Putamen (tissue), 1 donor: ENCODE measurements at regions not wholly inside any gene's neighbourhood (a gene's known extent, or its start where the extent isn't known, plus 50 kb on each side); places are given as distances from the start of the nearest gene placed in this dataset.
"Not testable (repeated sequence)": the region's sequence is repeated elsewhere in the genome, so short reads cannot be mapped to it uniquely, and the experiment has no call there.

Experiments
- DNase-seq: peaks from one replicate; pipeline ENCODE4 v3.0.0-alpha.2; 2016; ENCODE audit warnings: low spot score

DNA sequence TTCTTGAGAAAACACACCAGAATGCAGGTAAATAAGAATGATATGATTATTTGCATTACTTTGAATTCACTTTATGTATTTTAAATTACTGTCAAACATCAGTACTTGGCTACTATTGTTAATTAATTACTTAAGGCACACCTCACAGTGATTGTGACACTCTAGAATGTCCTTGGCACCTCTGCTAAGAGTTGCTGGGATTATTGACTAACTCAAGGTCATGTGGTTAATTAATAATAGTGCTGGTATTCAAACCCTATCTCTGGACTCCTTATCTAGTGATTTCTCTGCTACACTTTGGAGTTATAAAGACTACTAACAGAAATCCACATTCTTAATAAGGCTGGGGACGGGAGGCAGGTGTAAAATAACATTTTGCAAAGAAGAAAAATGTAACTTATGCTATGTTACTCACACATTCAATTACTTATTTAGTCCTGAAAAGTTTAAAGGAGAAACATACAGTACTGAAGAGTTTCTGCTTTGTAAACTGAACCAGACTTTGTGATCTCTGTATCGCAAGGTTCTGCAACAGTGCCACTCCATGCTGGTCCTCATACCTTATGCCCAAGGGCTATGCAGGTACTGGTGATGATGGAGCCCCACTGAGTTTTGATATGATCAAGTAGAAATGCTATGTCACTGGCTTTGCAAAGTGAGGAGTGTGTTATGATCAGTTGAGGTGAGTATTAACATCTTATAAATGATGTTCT, 242.7 kb downstream of the MID1IP1 start:
- DNase-seq = no peak

DNA sequence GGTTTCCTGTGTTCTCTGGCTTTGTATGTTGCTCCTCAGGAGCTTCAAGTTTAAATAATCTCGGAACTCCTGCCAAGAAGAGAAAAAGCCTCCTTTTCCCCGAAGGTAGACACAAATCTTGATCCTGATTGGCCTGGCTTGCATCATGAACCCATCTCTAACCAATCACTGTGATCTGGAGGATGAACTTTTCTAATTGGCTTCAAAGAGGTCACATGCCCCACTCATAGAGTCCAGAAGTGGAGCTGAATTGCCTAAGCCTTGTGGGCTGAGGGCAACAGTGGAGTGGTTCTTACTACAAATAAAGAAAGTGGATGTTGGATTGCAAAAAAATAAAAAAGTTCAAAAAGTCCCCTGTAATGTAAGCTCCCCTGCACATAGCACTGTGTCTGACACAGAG, 245.9 kb downstream of the MID1IP1 start:
- DNase-seq = no peak

- DNase-seq = no peak
Observed at GRCh38 chrX:39049975-39050374, 248.7 kb downstream of the MID1IP1 start.

- no peak for DNase-seq
Observed at GRCh38 chrX:39050427-39050826, 249.2 kb downstream of the MID1IP1 start.

DNA sequence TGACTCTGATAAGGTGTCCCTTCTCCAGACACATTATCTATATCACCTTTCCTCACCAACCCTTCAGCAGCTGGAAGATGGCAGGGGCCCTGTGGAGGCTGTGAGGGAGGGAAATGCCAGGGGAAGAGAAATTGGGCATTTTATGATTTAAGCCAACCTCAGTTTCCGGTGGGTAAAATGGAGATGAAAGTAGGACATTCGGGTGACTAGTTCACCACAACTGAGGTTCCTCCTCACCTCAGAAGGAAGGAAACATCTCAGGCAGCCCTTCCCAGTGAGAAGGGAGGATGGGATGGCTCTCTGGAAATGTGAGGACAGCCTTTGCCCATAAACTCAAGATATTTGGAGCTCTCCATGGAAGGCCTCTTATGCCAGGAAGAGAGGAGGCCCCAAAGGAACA, 251.5 kb downstream of the MID1IP1 start:
- no peak for DNase-seq

- no peak for DNase-seq
Observed at GRCh38 chrX:39058724-39059123, 257.5 kb downstream of the MID1IP1 start.

DNA sequence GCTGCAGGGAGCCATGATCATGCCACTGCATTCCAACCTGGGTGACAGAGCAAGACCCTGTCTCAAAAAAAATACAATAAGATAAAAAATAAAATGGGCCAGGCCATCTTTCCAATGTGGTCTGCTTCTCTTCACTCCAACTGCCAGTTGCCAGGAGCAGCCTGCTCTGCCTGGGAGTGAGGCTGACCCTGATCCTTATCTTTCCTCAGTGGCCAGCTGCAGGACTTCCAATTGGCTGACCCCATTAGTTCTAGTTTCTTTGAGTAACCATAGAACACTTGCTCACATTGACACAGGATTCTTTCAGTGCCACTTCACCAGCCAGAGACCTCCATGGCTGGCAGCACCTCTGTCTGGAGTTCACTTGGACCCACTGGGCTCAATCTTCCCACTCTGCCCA, 258.6 kb downstream of the MID1IP1 start:
- no peak for DNase-seq

GRCh38 chrX:39063037-39063436, 261.8 kb downstream of the MID1IP1 start:
- no peak for DNase-seq

- DNase-seq = no peak
Observed at GRCh38 chrX:39063702-39064101, 262.4 kb downstream of the MID1IP1 start.

GRCh38 chrX:39065051-39065871, 264.0 kb downstream of the MID1IP1 start:
- peak; percentile 27 for DNase-seq

DNA sequence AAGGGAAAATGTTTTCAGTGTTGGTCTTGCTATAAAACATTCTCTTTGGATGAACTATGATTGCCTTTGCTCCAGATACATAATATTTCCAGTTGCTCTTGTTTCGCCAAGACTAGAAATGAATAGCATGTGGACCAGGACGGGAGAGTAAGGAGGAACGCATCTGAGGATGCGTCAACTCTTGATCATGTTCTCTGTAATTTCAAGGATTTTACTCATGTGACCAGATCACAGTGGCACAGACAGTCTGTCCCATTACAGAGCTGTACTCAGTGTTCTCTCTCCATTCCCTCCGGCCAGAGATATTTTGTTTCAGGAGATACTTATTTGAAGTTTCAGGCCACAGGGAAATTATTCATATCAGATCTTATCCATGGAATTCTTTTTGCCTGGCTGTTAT, 266.6 kb downstream of the MID1IP1 start:
- DNase-seq = no peak

DNA sequence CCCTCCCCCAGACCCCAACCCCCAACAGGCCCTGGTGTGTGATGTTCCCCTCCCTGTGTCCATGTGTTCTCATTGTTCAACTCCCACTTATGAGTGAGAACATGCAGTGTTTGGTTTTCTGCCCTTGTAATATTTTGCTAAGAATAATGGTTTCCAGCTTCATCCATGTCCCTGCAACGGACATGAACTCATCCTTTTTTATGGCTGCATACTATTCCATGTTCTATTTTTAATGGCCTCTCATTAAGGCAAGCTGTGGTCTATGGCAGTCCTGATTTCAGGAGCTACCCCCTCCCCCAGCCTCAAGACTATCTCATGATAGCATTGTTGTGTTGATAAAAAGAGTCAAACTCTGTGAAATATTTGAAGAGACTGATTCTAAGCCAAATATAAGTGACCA, 267.4 kb downstream of the MID1IP1 start:
- not testable (repeated sequence) for DNase-seq

DNA sequence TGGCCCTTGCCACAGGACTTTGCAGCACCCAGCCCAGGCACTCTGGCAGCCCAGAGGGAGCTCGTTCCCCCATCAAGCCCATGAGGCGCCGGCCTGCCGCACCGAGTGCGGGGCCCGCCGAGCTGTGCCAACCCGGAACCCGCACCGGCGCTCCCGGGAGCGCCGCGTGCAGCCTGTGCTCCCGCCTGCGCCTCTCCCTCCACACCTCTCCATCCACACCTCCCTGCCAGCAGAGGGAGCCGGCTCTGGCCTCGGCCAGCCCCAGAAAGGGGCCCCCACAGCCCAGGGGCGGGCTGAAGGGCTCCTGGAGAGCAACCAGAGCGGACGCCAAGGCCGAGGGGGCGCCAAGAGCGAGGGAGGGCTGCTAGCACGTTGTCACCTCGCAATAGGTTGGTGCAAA, 268.8 kb downstream of the MID1IP1 start:
- no peak for DNase-seq

- no peak for DNase-seq
Observed at GRCh38 chrX:39073131-39073530, 271.9 kb downstream of the MID1IP1 start.

DNA sequence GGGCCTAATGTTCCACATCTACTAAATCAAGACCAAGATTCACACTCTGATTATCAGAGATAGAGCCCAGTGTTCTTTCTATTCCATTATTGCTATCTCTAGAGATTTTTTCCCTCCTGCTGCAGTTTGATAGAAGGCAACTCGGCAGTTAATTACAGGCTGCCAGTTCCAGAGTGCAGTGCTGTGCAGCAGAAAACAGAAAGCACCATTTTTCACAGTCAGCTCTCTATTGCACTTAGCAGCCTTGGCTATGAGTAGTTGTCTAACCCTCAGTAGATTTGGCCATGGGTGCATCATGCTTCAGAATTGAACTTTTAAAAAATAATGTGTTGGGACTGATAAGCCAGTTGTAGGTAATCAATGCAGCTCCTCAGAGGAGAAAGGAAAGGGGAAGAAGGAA, 295.3 kb downstream of the MID1IP1 start:
- DNase-seq = no peak

DNA sequence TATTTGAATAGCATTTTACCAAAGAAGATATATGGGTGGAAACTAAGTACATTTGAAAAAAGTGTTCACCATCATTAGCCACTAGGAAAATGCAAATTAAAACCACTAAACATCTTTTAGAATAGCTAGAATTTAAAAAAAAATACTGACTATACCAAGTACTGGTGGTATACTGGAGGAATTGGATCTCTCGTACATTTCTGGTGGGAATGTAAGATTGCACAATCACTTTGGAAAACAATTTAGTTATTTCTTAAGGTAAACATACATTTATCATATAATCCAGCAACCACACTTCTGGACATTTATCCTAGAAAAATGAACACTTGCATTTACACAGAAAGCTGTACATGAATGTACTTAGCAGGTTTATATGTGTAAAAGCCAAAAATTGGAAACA, 303.5 kb downstream of the MID1IP1 start:
- DNase-seq = no peak

- no peak for DNase-seq
Observed at GRCh38 chrX:39112143-39112542, 310.9 kb downstream of the MID1IP1 start.

- no peak for DNase-seq
Observed at GRCh38 chrX:39115166-39115565, 313.9 kb downstream of the MID1IP1 start.

GRCh38 chrX:39117101-39117500, 315.8 kb downstream of the MID1IP1 start:
- no peak for DNase-seq

DNA sequence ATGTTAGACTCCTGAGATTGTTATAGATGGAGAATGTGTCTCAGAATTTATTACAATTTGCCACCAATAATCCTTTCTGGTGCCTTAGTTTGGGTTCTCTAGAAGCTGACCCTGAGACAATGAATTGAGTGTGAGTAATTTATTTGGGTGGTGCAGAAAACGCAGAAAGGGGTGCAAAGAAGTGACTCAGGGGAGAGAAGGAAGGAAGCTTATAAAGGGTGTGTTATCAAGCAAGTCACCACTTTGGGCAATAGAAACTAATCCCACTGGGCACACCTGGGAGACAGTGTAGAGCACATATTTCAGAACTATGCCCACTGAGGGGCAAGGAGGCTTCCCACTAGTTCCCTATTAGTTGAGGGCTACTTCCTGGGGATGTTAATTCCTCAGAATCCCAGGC, 320.6 kb downstream of the MID1IP1 start:
- DNase-seq = no peak

GRCh38 chrX:39125834-39126233, 324.6 kb downstream of the MID1IP1 start:
- DNase-seq = no peak

DNA sequence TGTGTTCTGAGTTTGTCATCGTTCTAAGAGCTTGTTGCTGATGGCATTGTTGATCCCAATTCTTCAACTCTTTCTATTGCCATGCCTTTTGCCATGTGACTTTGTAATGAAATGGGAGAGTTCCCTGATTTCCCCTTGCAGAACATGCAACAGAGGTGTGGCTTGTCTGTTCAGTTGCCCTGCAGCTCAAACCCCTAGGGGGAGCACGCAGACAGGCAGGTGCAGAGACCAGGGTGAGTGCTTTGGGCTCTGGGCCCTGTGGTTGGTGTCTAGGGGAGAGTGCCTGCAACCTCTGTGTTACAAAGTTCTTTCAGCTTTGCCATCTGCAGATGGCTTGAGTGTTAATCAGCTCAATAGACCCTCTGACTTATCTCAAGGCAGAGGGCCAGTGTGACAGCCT, 332.7 kb downstream of the MID1IP1 start:
- peak; percentile 3 for DNase-seq

DNA sequence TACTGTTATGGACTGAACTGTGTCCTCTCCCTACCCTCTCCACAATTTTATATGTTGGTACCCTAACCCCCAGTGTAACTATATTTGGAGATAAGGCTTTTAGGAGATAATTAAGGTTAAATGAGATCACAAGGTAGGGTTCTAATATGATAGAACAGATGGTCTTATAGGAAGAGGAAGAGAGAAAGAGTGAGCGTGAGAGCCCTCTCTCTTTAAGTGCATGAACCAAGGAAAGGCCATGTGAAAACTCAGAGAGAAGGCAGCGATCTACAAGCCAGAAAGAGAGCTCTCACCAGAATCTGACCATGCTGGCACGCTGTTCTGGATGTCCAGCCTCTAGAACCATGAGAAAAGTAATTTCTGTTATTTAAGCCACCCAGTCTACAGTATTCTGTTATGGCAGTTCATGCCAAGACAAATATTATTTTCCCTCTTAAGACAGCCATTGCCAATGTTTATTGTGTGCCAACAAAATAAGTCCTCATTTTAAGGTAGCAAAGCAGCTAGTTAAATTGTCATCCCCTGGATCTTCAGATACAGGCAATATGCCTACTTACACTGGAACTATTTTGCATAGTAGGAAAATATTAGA, 336.2 kb downstream of the MID1IP1 start:
- no peak for DNase-seq
